ENCODE measurements at regions not wholly inside any gene's neighbourhood (a gene's known extent, or its start where the extent isn't known, plus 50 kb on each side); places are given as distances from the start of the nearest gene placed in this dataset.

DNA sequence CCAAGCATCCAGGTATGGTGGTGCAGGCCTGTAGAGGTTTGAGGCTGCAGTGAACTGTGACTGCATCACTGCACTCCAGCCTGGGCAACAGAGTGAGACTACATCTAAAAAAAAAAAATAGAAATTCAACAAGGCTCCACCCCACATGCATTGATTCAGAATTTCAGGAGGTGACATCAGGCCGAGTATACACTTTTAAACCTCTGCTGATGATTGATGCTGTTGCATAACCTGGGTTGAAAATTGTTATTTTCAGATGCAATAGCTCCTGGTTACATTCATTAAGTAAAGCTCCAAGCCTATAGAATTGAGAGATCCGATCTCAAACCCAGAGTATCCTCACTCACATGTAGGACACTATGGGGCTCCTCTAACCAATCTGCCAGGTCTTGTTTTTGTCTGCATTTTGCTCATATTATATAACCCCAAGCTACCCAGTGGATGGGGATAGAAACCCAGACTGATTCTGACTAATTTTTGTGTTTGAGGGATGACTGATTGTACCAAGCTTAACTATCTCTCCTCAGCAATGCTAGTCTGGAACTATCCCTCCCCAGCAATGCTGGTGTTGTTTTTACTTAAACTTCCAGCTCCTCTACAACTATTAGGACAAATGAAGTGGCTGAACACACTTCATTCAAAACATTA is 123.5 kb upstream of the PREP start:
- TF ChIP-seq, protein P1, sequence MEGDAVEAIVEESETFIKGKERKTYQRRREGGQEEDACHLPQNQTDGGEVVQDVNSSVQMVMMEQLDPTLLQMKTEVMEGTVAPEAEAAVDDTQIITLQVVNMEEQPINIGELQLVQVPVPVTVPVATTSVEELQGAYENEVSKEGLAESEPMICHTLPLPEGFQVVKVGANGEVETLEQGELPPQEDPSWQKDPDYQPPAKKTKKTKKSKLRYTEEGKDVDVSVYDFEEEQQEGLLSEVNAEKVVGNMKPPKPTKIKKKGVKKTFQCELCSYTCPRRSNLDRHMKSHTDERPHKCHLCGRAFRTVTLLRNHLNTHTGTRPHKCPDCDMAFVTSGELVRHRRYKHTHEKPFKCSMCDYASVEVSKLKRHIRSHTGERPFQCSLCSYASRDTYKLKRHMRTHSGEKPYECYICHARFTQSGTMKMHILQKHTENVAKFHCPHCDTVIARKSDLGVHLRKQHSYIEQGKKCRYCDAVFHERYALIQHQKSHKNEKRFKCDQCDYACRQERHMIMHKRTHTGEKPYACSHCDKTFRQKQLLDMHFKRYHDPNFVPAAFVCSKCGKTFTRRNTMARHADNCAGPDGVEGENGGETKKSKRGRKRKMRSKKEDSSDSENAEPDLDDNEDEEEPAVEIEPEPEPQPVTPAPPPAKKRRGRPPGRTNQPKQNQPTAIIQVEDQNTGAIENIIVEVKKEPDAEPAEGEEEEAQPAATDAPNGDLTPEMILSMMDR (IDR thresholded peaks at IDR 0.05; ENCODE audit: low read depth, low read length, poor library complexity, severe bottlenecking): no peak
- no peak for TF ChIP-seq EZH2phosphoT487 (IDR thresholded peaks at IDR 0.05; ENCODE audit: borderline replicate concordance, low read length)

Data from DOHH2 (cell line).